ENCODE measurements at regions not wholly inside any gene's neighbourhood (a gene's known extent, or its start where the extent isn't known, plus 50 kb on each side); places are given as distances from the start of the nearest gene placed in this dataset.

GRCh38 chr14:30496852-30497251 lies 62.1 kb upstream of the G2E3 start:
- H3K4me1 ChIP-seq (ENCODE audit: insufficient read depth, low read length) = peaks cover 11% of the 10 kb centered on the region
- H3K9me3 ChIP-seq (ENCODE audit: low read length) = no peaks in the 10 kb centered on the region
- no peaks in the 10 kb centered on the region for H3K27me3 ChIP-seq (ENCODE audit: insufficient read depth, low read length)
- H3K36me3 ChIP-seq (ENCODE audit: insufficient read depth, low read length) = no peaks in the 10 kb centered on the region
- no peak overlapping the region for H2AFZ ChIP-seq (ENCODE audit: low read depth, low read length)
- no peak overlapping the region for H3K4me3 ChIP-seq (ENCODE audit: low read length)

- Histone ChIP-seq H3K4me3 (ENCODE audit: low read length) (no peak overlapping the region), H2AFZ (ENCODE audit: low read depth, low read length) (no peak overlapping the region), H3K9me3 (ENCODE audit: low read length) (peaks cover 2% of the 10 kb centered on the region), H3K36me3 (ENCODE audit: insufficient read depth, low read length) (no peaks in the 10 kb centered on the region), H3K27me3 (ENCODE audit: insufficient read depth, low read length) (no peaks in the 10 kb centered on the region), H3K4me1 (ENCODE audit: insufficient read depth, low read length) (peaks cover 11% of the 10 kb centered on the region)
These were observed 59.6 kb upstream of the G2E3 start for GRCh38 chr14:30499358-30499757.

- Histone ChIP-seq H3K27me3 (ENCODE audit: insufficient read depth, low read length) (no peaks in the 10 kb centered on the region), H2AFZ (ENCODE audit: low read depth, low read length) (no peak overlapping the region), H3K4me3 (ENCODE audit: low read length) (no peak overlapping the region), H3K36me3 (ENCODE audit: insufficient read depth, low read length) (no peaks in the 10 kb centered on the region), H3K4me1 (ENCODE audit: insufficient read depth, low read length) (peaks cover 11% of the 10 kb centered on the region), H3K9me3 (ENCODE audit: low read length) (peaks cover 2% of the 10 kb centered on the region)
These were observed 58.7 kb upstream of the G2E3 start for GRCh38 chr14:30500222-30500621.

DNA sequence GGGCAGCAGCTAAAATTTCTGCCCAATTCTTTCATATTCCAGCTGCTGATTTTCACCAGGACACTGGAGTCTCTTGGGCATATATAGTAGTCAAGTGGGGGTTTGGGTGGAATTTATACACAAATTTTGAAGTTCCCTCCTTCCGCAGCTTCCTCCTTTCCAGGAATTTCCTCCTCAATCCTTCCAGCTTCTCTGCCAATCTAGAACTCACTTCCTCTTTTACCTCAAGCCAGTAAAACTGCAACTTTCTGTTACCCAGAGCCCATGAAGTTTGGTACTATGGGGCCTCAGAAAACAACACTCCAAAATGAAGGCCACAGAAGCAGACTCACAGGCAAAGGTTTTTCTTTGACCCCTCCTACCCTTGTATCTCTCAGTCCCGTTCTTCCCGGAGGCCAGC lies 51.7 kb upstream of the G2E3 start:
- Histone ChIP-seq H3K36me3 (ENCODE audit: insufficient read depth, low read length) (no peaks in the 10 kb centered on the region), H3K9me3 (ENCODE audit: low read length) (no peaks in the 10 kb centered on the region), H3K27me3 (ENCODE audit: insufficient read depth, low read length) (peaks cover 2% of the 10 kb centered on the region), H3K4me3 (ENCODE audit: low read length) (no peak overlapping the region), H3K4me1 (ENCODE audit: insufficient read depth, low read length) (no peaks in the 10 kb centered on the region), H2AFZ (ENCODE audit: low read depth, low read length) (no peak overlapping the region)
